ENCODE measurements at regions not wholly inside any gene's neighbourhood (a gene's known extent, or its start where the extent isn't known, plus 50 kb on each side); places are given as distances from the start of the nearest gene placed in this dataset.

GRCh38 chr16:62913333-62913732 is 877.1 kb upstream of the CDH8 start:
- DNase-seq: no peak

GRCh38 chr16:62909597-62909996 is 873.4 kb upstream of the CDH8 start:
- DNase-seq: no peak

- no peak for DNase-seq
These were observed 871.3 kb upstream of the CDH8 start for GRCh38 chr16:62907562-62907961.

- DNase-seq: no peak
These were observed 867.8 kb upstream of the CDH8 start for GRCh38 chr16:62903961-62904502.

- DNase-seq: no peak
These were observed 863.5 kb upstream of the CDH8 start for GRCh38 chr16:62899737-62900136.

- no peak for DNase-seq
These were observed 852.9 kb upstream of the CDH8 start for GRCh38 chr16:62889097-62889496.

GRCh38 chr16:62883509-62883908 is 847.3 kb upstream of the CDH8 start:
- DNase-seq: no peak

- no peak for DNase-seq
These were observed 846.4 kb upstream of the CDH8 start for GRCh38 chr16:62882552-62883221.

GRCh38 chr16:62876133-62876532 is 839.9 kb upstream of the CDH8 start:
- DNase-seq: no peak

GRCh38 chr16:62872339-62872738 is 836.1 kb upstream of the CDH8 start:
- DNase-seq: no peak

GRCh38 chr16:62870554-62870953 is 834.3 kb upstream of the CDH8 start:
- DNase-seq: no peak

- no peak for DNase-seq
These were observed 833.6 kb upstream of the CDH8 start for GRCh38 chr16:62869837-62870236.

GRCh38 chr16:62863139-62863538 is 826.9 kb upstream of the CDH8 start:
- no peak for DNase-seq

GRCh38 chr16:62853887-62854286 is 817.6 kb upstream of the CDH8 start:
- DNase-seq: no peak

GRCh38 chr16:62846399-62847057 is 810.3 kb upstream of the CDH8 start:
- DNase-seq: no peak

GRCh38 chr16:62832214-62832613 is 796.0 kb upstream of the CDH8 start:
- DNase-seq: no peak

GRCh38 chr16:62831235-62831850 is 795.1 kb upstream of the CDH8 start:
- DNase-seq: no peak

- no peak for DNase-seq
These were observed 793.4 kb upstream of the CDH8 start for GRCh38 chr16:62829607-62830006.

- no peak for DNase-seq
These were observed 792.8 kb upstream of the CDH8 start for GRCh38 chr16:62829084-62829483.

GRCh38 chr16:62821824-62822223 is 785.6 kb upstream of the CDH8 start:
- no peak for DNase-seq

GRCh38 chr16:62816971-62817519 is 780.8 kb upstream of the CDH8 start:
- DNase-seq: no peak

GRCh38 chr16:62814891-62815290 is 778.7 kb upstream of the CDH8 start:
- no peak for DNase-seq

GRCh38 chr16:62805221-62805857 is 769.1 kb upstream of the CDH8 start:
- no peak for DNase-seq

Data from 8988T (cell line).